ENCODE measurements at regions not wholly inside any gene's neighbourhood (a gene's known extent, or its start where the extent isn't known, plus 50 kb on each side); places are given as distances from the start of the nearest gene placed in this dataset.

DNA sequence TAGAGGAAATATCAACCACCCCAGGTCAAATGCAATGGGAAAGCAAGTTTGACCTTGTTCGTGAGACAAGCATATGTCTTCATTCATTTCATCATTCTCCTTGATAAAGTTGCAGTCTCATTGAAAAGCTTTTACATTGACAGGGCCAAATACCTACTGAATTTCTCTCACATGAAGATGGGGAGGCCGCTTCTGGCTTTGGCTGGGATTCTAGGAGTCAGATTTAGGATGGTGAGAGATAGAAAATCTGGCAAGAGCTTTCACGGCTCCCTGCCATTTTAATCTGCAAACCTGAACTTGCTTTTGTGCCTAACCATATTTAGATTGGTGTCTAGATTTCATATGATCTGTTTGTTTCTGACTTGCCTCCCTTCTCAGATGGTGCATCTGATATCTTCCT lies 88.0 kb downstream of the TMEM100 start:
- TF ChIP-seq, protein P1, sequence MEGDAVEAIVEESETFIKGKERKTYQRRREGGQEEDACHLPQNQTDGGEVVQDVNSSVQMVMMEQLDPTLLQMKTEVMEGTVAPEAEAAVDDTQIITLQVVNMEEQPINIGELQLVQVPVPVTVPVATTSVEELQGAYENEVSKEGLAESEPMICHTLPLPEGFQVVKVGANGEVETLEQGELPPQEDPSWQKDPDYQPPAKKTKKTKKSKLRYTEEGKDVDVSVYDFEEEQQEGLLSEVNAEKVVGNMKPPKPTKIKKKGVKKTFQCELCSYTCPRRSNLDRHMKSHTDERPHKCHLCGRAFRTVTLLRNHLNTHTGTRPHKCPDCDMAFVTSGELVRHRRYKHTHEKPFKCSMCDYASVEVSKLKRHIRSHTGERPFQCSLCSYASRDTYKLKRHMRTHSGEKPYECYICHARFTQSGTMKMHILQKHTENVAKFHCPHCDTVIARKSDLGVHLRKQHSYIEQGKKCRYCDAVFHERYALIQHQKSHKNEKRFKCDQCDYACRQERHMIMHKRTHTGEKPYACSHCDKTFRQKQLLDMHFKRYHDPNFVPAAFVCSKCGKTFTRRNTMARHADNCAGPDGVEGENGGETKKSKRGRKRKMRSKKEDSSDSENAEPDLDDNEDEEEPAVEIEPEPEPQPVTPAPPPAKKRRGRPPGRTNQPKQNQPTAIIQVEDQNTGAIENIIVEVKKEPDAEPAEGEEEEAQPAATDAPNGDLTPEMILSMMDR (IDR thresholded peaks at IDR 0.05; ENCODE audit: low read depth, low read length, missing input control), result no peak
- TF ChIP-seq, protein P2, sequence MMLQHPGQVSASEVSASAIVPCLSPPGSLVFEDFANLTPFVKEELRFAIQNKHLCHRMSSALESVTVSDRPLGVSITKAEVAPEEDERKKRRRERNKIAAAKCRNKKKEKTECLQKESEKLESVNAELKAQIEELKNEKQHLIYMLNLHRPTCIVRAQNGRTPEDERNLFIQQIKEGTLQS (IDR thresholded peaks at IDR 0.05), result no peak
- TF ChIP-seq, protein P3, sequence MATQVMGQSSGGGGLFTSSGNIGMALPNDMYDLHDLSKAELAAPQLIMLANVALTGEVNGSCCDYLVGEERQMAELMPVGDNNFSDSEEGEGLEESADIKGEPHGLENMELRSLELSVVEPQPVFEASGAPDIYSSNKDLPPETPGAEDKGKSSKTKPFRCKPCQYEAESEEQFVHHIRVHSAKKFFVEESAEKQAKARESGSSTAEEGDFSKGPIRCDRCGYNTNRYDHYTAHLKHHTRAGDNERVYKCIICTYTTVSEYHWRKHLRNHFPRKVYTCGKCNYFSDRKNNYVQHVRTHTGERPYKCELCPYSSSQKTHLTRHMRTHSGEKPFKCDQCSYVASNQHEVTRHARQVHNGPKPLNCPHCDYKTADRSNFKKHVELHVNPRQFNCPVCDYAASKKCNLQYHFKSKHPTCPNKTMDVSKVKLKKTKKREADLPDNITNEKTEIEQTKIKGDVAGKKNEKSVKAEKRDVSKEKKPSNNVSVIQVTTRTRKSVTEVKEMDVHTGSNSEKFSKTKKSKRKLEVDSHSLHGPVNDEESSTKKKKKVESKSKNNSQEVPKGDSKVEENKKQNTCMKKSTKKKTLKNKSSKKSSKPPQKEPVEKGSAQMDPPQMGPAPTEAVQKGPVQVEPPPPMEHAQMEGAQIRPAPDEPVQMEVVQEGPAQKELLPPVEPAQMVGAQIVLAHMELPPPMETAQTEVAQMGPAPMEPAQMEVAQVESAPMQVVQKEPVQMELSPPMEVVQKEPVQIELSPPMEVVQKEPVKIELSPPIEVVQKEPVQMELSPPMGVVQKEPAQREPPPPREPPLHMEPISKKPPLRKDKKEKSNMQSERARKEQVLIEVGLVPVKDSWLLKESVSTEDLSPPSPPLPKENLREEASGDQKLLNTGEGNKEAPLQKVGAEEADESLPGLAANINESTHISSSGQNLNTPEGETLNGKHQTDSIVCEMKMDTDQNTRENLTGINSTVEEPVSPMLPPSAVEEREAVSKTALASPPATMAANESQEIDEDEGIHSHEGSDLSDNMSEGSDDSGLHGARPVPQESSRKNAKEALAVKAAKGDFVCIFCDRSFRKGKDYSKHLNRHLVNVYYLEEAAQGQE (IDR thresholded peaks at IDR 0.05), result no peak
- no peak for TF ChIP-seq JUND (IDR thresholded peaks at IDR 0.05)
- no peak for TF ChIP-seq HNF4G (IDR thresholded peaks at IDR 0.05)
- TF ChIP-seq YY1 (IDR thresholded peaks at IDR 0.05), result no peak
- TF ChIP-seq HNF4A (conservative IDR thresholded peaks at IDR 0.05), result no peak
- TF ChIP-seq, protein P4, sequence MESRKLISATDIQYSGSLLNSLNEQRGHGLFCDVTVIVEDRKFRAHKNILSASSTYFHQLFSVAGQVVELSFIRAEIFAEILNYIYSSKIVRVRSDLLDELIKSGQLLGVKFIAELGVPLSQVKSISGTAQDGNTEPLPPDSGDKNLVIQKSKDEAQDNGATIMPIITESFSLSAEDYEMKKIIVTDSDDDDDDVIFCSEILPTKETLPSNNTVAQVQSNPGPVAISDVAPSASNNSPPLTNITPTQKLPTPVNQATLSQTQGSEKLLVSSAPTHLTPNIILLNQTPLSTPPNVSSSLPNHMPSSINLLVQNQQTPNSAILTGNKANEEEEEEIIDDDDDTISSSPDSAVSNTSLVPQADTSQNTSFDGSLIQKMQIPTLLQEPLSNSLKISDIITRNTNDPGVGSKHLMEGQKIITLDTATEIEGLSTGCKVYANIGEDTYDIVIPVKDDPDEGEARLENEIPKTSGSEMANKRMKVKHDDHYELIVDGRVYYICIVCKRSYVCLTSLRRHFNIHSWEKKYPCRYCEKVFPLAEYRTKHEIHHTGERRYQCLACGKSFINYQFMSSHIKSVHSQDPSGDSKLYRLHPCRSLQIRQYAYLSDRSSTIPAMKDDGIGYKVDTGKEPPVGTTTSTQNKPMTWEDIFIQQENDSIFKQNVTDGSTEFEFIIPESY (IDR thresholded peaks at IDR 0.05), result no peak
- no peak for TF ChIP-seq FOXA1 (IDR thresholded peaks at IDR 0.05)
- TF ChIP-seq, protein P5, sequence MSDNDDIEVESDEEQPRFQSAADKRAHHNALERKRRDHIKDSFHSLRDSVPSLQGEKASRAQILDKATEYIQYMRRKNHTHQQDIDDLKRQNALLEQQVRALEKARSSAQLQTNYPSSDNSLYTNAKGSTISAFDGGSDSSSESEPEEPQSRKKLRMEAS (IDR thresholded peaks at IDR 0.05), result no peak

All from liver (tissue), 3 donors.